HepG2 (cell line): ENCODE measurements at regions not wholly inside any gene's neighbourhood (a gene's known extent, or its start where the extent isn't known, plus 50 kb on each side); places are given as distances from the start of the nearest gene placed in this dataset.

Experiments used
- ATAC-seq: fragments of 200-7000 bp; cut with Tn5 transposase; 3 replicates; pipeline ENCODE4 v1.9.1; 2020; ENCODE audit warnings: mild to moderate bottlenecking, moderate library complexity
- BruUV-seq: library from RNA; stranded (reverse); fragments of 400-500 nt; replicated peaks from 2 replicates; lab custom pipeline; 2021; lab: Mats Ljungman, UMichigan
- CTCF ChIA-PET: fragments of 300-600 bp; formaldehyde crosslinking; extraction: SDS; loops from one replicate; lab custom pipeline; 2021; ENCODE audit warnings: low total read pairs, inconsistent platforms, low intra/inter-chr PET ratio; lab: Yijun Ruan, JAX
- POLR2A ChIA-PET: fragments of 350-600 bp; sonication (Branson Sonifier 250); formaldehyde crosslinking; loops from one replicate; lab custom pipeline; 2020; ENCODE audit warnings: antibody characterized with exemption, inconsistent platforms; lab: Yijun Ruan, JAX
- DNase-seq: peaks from one replicate; pipeline ENCODE4 v3.0.0-alpha.2; 2015; ENCODE audit warnings: low spot score
- FAIRE-seq: peaks from 3 replicates; lab custom pipeline; 2011; peaks lifted over from hg19 to GRCh38; lab: Jason Lieb, UNC
- H2AFZ ChIP-seq: one replicate; pipeline ENCODE4 v1.6.1; 2011; ENCODE audit warnings: low read length, inconsistent platforms
- H3K27ac ChIP-seq: fragments of 300-600 bp; 3 replicates; pipeline ENCODE4 v1.8.0; 2011; ENCODE audit warnings: mixed run types, mild to moderate bottlenecking, mixed read lengths, low read length, inconsistent platforms; ENCODE audit not compliant: insufficient read depth; ENCODE audit errors: extremely low read length
- H3K27me3 ChIP-seq, 2 experiments: fragments of 200-600 bp in 1 of 2; 2 replicates in 1 of 2; 3 replicates in 1 of 2; pipeline versions ENCODE4 v1.6.0 to v1.8.0; 2011; ENCODE audit warnings: low read length in 2 of 2, mild to moderate bottlenecking in 2 of 2, moderate library complexity in 2 of 2, inconsistent platforms in 1 of 2; ENCODE audit not compliant: insufficient read depth in 2 of 2, control insufficient read depth in 1 of 2
- H3K36me3 ChIP-seq, 2 experiments: fragments of 200-600 bp in 1 of 2; replicated peaks in 1 of 2; 2 replicates in 1 of 2; 3 replicates in 1 of 2; pipeline versions ENCODE4 v1.5.1 to v1.8.0; 2011; ENCODE audit warnings: low read length in 2 of 2, inconsistent platforms in 1 of 2; ENCODE audit not compliant: insufficient read depth in 2 of 2, control insufficient read depth in 1 of 2
- H3K4me1 ChIP-seq: 2 replicates; pipeline ENCODE4 v1.5.1; 2012; ENCODE audit warnings: low read length, inconsistent platforms; ENCODE audit not compliant: insufficient read depth
- H3K4me2 ChIP-seq: 2 replicates; pipeline ENCODE4 v1.6.0; 2011; ENCODE audit warnings: low read depth, low read length, inconsistent platforms
- H3K4me3 ChIP-seq, 3 experiments: fragments of 200-600 bp in 1 of 3; sonication (generic), shearing (Covaris generic) in 1 of 3; replicated peaks in 1 of 3; 2 replicates each; pipeline ENCODE4 v1.5.1; 2011 to 2016; ENCODE audit warnings: low read length in 3 of 3, inconsistent platforms in 2 of 3, low read depth in 2 of 3, mild to moderate bottlenecking in 2 of 3, control low read depth in 1 of 3, mixed read lengths in 1 of 3; ENCODE audit not compliant: insufficient read depth in 1 of 3
- H3K79me2 ChIP-seq: one replicate; pipeline ENCODE4 v1.6.1; 2011; ENCODE audit warnings: low read length, inconsistent platforms; ENCODE audit not compliant: insufficient read depth
- H3K9ac ChIP-seq: 2 replicates; pipeline ENCODE4 v1.6.0; 2011; ENCODE audit warnings: mild to moderate bottlenecking, low read depth, low read length, inconsistent platforms; ENCODE audit not compliant: insufficient read depth
- H3K9me3 ChIP-seq: 2 replicates; pipeline ENCODE4 v1.5.1; 2012; ENCODE audit warnings: mild to moderate bottlenecking, low read length
- H4K20me1 ChIP-seq: 2 replicates; pipeline ENCODE4 v1.6.0; 2011; ENCODE audit warnings: inconsistent platforms, mild to moderate bottlenecking, low read length, moderate library complexity; ENCODE audit not compliant: insufficient read depth
- AHR ChIP-seq: IDR thresholded peaks from 2 replicates; pipeline ENCODE4 v1.6.1; 2018; ENCODE audit warnings: missing genetic modification reagents, missing compliant biosample characterization
- ATAD3A ChIP-seq: sonication (generic); formaldehyde crosslinking; IDR thresholded peaks from 2 replicates; pipeline ENCODE4 v1.4.0; 2020; ENCODE audit warnings: missing genetic modification reagents
- CTCF ChIP-seq: sonication (generic); formaldehyde crosslinking; IDR thresholded peaks from 2 replicates; pipeline ENCODE4 v1.5.0; 2020; ENCODE audit warnings: mild to moderate bottlenecking, missing genetic modification reagents, moderate library complexity
- HNRNPK ChIP-seq: fragments of 200-400 bp; formaldehyde crosslinking; IDR thresholded peaks from 2 replicates; pipeline ENCODE4 v1.6.1; 2018; ENCODE audit warnings: low read length, low read depth, moderate library complexity, mild to moderate bottlenecking; ENCODE audit not compliant: poor library complexity, severe bottlenecking
- KDM4B ChIP-seq: sonication (generic); formaldehyde crosslinking; IDR thresholded peaks from 2 replicates; pipeline ENCODE4 v1.4.0; 2020; ENCODE audit warnings: missing genetic modification reagents
- MAFF ChIP-seq: IDR thresholded peaks from 2 replicates; pipeline ENCODE4 v1.6.1; 2011; ENCODE audit warnings: low read depth, low read length, improper control_type of control experiment
- MBD4 ChIP-seq: IDR thresholded peaks from 2 replicates; pipeline ENCODE4 v1.6.1; 2012; ENCODE audit warnings: low read length, inconsistent platforms, borderline replicate concordance
- PAWR ChIP-seq: sonication (generic); formaldehyde crosslinking; IDR thresholded peaks from 2 replicates; pipeline ENCODE4 v1.4.0; 2020; ENCODE audit warnings: missing genetic modification reagents, mild to moderate bottlenecking, borderline replicate concordance
- PLRG1 ChIP-seq: fragments of 450-650 bp; conservative IDR thresholded peaks from 2 replicates; pipeline ENCODE4 v1.6.1; 2016
- SMARCC2 ChIP-seq: fragments of 450-650 bp; IDR thresholded peaks from 2 replicates; pipeline ENCODE4 v1.6.1; 2017; ENCODE audit warnings: antibody characterized with exemption, mild to moderate bottlenecking
- STAT5B ChIP-seq: sonication (generic); formaldehyde crosslinking; IDR thresholded peaks from 2 replicates; pipeline ENCODE4 v1.4.0; 2020; ENCODE audit warnings: missing genetic modification reagents
- ZEB1 ChIP-seq: IDR thresholded peaks from 2 replicates; pipeline ENCODE4 v1.6.1; 2012; ENCODE audit warnings: mild to moderate bottlenecking, low read depth, inconsistent platforms; ENCODE audit not compliant: insufficient replicate concordance
- ZNF232 ChIP-seq: sonication (generic); formaldehyde crosslinking; IDR thresholded peaks from 2 replicates; pipeline ENCODE4 v1.4.0; 2020; ENCODE audit warnings: missing genetic modification reagents, borderline replicate concordance
- ZNF496 ChIP-seq: sonication (generic); formaldehyde crosslinking; IDR thresholded peaks from 2 replicates; pipeline ENCODE4 v1.8.1; 2023; ENCODE audit warnings: mild to moderate bottlenecking, moderate library complexity, missing genetic modification reagents; ENCODE audit not compliant: insufficient replicate concordance
- ZNF550 ChIP-seq: sonication (generic); formaldehyde crosslinking; IDR thresholded peaks from 2 replicates; pipeline ENCODE4 v1.4.0; 2020; ENCODE audit warnings: mild to moderate bottlenecking, missing genetic modification reagents, borderline replicate concordance
- ZNF576 ChIP-seq: sonication (generic); formaldehyde crosslinking; IDR thresholded peaks from 2 replicates; pipeline ENCODE4 v1.4.0; 2020; ENCODE audit warnings: mild to moderate bottlenecking, missing genetic modification reagents
- ZNF713 ChIP-seq: sonication (generic); formaldehyde crosslinking; IDR thresholded peaks from 2 replicates; pipeline ENCODE4 v1.4.0; 2020; ENCODE audit warnings: mild to moderate bottlenecking, missing genetic modification reagents
- ZSCAN12 ChIP-seq: sonication (generic); formaldehyde crosslinking; IDR thresholded peaks from 2 replicates; pipeline ENCODE4 v1.9.0; 2021; ENCODE audit warnings: mild to moderate bottlenecking, missing genetic modification reagents
- ZSCAN30 ChIP-seq: sonication (generic); formaldehyde crosslinking; IDR thresholded peaks from 2 replicates; pipeline ENCODE4 v1.5.0; 2020; ENCODE audit warnings: mild to moderate bottlenecking, missing genetic modification reagents
- WGBS: methylation state at CpG from one replicate; pipeline ENCODE4 v1.1.6; 2017; ENCODE audit warnings: low lambda C conversion rate; 5-methylcytosine and 5-hydroxymethylcytosine counted together
- in situ Hi-C: cut with HindIII; loops from 2 replicates; pipeline ENCODE4 v1.10.0; 2017; ENCODE audit warnings: low pct_unique_long_range_greater_than_20kb; ENCODE audit not compliant: extremely low pct_ligation_motif_present
- intact Hi-C: fragments of 100-400 bp; cut with micrococcal nuclease; formaldehyde crosslinking; loops from one replicate; pipeline ENCODE4 v1.10.0; 2022; ENCODE audit not compliant: unreplicated experiment
- TF ChIP-seq, protein P1 (sequence below): IDR thresholded peaks from 2 replicates; pipeline ENCODE4 v1.6.1; 2016; ENCODE audit warnings: mild to moderate bottlenecking, missing biosample characterization, missing genetic modification reagents

- Histone ChIP-seq H3K4me3 (no peak overlapping the region), H4K20me1 (no peaks in the 10 kb centered on the region), H3K9ac (no peak overlapping the region), H3K4me1 (no peaks in the 10 kb centered on the region), H2AFZ (no peak overlapping the region), H3K9me3 (no peaks in the 10 kb centered on the region), H3K27ac (no peak overlapping the region), H3K4me2 (no peak overlapping the region), H3K79me2 (no peaks in the 10 kb centered on the region), H3K27me3 (no peaks in the 10 kb centered on the region), H3K36me3 (no peaks in the 10 kb centered on the region)
- ChIA-PET POLR2A (no interaction called here), CTCF (no interaction called here)
- WGBS: 2% methylated on average over 5 of the region's 5 CpGs
- no peak for FAIRE-seq
- BruUV-seq: no TSS peak
- TF ChIP-seq ZNF713 (CRISPR knock-in tag): no peak
- TF ChIP-seq MAFF: no peak
- no peak for TF ChIP-seq SMARCC2
- TF ChIP-seq MBD4: no peak
- no peak for TF ChIP-seq AHR
- TF ChIP-seq ZSCAN30 (CRISPR knock-in tag): no peak
- TF ChIP-seq, protein P1, sequence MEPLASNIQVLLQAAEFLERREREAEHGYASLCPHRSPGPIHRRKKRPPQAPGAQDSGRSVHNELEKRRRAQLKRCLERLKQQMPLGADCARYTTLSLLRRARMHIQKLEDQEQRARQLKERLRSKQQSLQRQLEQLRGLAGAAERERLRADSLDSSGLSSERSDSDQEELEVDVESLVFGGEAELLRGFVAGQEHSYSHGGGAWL (CRISPR knock-in tag): no peak
- TF ChIP-seq ATAD3A (CRISPR knock-in tag): no peak
- no peak for TF ChIP-seq ZEB1
- no peak for TF ChIP-seq HNRNPK
- no peak for TF ChIP-seq CTCF
- TF ChIP-seq ZNF550 (CRISPR knock-in tag): no peak
- TF ChIP-seq KDM4B: no peak
- no peak for TF ChIP-seq ZNF576 (CRISPR knock-in tag)
- TF ChIP-seq PLRG1: no peak
- TF ChIP-seq STAT5B (CRISPR knock-in tag): no peak
- no peak for TF ChIP-seq ZNF232 (CRISPR knock-in tag)
- no peak for TF ChIP-seq ZSCAN12 (CRISPR knock-in tag)
- no peak for TF ChIP-seq ZNF496 (CRISPR knock-in tag)
- TF ChIP-seq PAWR (CRISPR knock-in tag): no peak
- in situ Hi-C loops (no loop called here), intact Hi-C loops (no loop called here)
- DNase-seq: no peak
- no peak for ATAC-seq
Observed at GRCh38 chr17:56009795-56010651, 143.3 kb upstream of the ANKFN1 start.
